Mucosa of rectum (tissue), 2 donors: ENCODE measurements at regions not wholly inside any gene's neighbourhood (a gene's known extent, or its start where the extent isn't known, plus 50 kb on each side); places are given as distances from the start of the nearest gene placed in this dataset.

Experiments
- H3K27ac ChIP-seq, 2 donors: one replicate each; pipeline ENCODE4 v1.7.0; 2013; ENCODE audit warnings: inconsistent platforms in 2 of 2, low read depth in 2 of 2, low read length in 2 of 2
- H3K27me3 ChIP-seq, 2 donors: one replicate each; pipeline ENCODE4 v1.7.0; 2013; ENCODE audit warnings: low read length in 2 of 2; ENCODE audit not compliant: control insufficient read depth in 2 of 2, insufficient read depth in 2 of 2
- H3K36me3 ChIP-seq, 2 donors: one replicate each; pipeline ENCODE4 v1.7.0; 2013; ENCODE audit warnings: low read length in 2 of 2; ENCODE audit not compliant: control insufficient read depth in 2 of 2, insufficient read depth in 2 of 2
- H3K4me1 ChIP-seq, 2 donors: one replicate each; pipeline ENCODE4 v1.7.0; 2013; ENCODE audit warnings: low read length in 2 of 2, mild to moderate bottlenecking in 1 of 2; ENCODE audit not compliant: control insufficient read depth in 2 of 2, insufficient read depth in 2 of 2
- H3K4me3 ChIP-seq, 2 donors: one replicate each; pipeline ENCODE4 v1.7.0; 2013; ENCODE audit warnings: low read length in 2 of 2
- H3K9ac ChIP-seq, 2 donors: one replicate each; pipeline ENCODE4 v1.7.0; 2013; ENCODE audit warnings: low read length in 2 of 2, low read depth in 1 of 2, mild to moderate bottlenecking in 1 of 2
- H3K9me3 ChIP-seq, 2 donors: one replicate each; pipeline ENCODE4 v1.7.0; 2013; ENCODE audit warnings: low read length in 2 of 2; ENCODE audit not compliant: control insufficient read depth in 2 of 2
- donor health status: healthy.
- donor health status: Normal muscosa, but diverticular disease.

DNA sequence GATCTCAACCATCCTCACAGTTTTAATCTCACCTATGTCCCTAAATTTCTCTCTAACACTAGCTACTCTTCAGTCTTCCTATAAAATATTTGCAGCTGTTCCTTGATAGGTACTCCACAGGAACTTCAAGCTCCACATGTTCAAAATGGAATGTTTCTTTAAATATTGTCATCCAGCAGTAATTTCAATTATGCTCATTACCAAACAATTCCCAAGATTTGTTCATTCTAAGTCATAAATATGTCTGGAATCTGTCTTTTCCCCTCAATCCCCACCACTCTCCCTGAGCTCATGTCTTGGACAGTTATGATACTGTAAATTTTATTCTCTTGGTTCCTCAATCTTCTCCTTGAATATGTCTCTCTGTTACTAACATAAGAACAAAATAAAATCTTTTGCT lies 214.4 kb downstream of the NRIP1 start:
- Histone ChIP-seq H3K9ac (no peak overlapping the region), H3K36me3 (no peaks in the 10 kb centered on the region), H3K27ac (no peak overlapping the region), H3K9me3 (no peaks in the 10 kb centered on the region), H3K4me1 (no peaks in the 10 kb centered on the region), H3K4me3 (no peak overlapping the region), H3K27me3 (no peaks in the 10 kb centered on the region)

DNA sequence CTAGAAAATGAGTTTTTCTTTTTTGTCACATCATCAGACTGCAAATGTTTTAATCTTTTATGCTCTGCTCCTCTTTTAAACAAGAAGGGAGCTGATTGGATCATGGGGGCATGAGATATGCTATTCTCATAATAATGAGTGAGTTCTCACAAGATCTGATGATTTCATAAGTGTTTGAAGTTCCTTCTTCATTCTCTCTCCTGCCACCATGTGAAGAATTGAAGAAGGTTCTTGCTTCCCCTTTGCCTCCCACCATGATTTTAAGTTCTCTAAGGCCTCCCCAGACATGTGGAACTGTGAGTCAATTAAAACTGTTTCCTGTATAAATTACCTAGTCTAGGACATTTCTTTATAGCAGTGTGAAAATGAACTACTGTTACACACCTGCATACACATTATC lies 218.2 kb downstream of the NRIP1 start:
- H3K9ac ChIP-seq = no peak overlapping the region
- H3K4me1 ChIP-seq = no peaks in the 10 kb centered on the region
- H3K27ac ChIP-seq = no peak overlapping the region
- no peaks in the 10 kb centered on the region for H3K36me3 ChIP-seq
- H3K9me3 ChIP-seq = no peaks in the 10 kb centered on the region
- no peak overlapping the region for H3K4me3 ChIP-seq
- H3K27me3 ChIP-seq = no peaks in the 10 kb centered on the region

DNA sequence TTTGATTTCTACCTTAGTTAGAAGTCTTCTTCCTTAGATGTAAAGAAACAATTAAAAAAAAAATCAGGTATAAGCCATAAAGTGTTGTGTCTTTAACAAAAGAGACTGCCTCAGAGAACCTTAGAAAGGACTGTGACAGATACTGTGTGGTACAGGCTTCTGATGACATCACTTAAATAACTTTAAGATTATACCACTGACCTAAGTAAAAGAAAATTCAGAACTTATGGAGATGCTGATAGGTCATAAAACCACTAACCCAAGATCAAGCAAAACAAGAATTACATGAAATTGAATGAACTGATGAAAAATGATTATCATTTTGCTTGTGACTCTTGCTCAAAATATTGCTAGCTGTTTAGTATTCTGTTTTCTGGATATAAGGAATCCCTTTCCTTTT lies 220.8 kb downstream of the NRIP1 start:
- no peak overlapping the region for H3K4me3 ChIP-seq
- no peaks in the 10 kb centered on the region for H3K9me3 ChIP-seq
- no peaks in the 10 kb centered on the region for H3K27me3 ChIP-seq
- no peaks in the 10 kb centered on the region for H3K4me1 ChIP-seq
- no peaks in the 10 kb centered on the region for H3K36me3 ChIP-seq
- H3K9ac ChIP-seq = no peak overlapping the region
- H3K27ac ChIP-seq = no peak overlapping the region

DNA sequence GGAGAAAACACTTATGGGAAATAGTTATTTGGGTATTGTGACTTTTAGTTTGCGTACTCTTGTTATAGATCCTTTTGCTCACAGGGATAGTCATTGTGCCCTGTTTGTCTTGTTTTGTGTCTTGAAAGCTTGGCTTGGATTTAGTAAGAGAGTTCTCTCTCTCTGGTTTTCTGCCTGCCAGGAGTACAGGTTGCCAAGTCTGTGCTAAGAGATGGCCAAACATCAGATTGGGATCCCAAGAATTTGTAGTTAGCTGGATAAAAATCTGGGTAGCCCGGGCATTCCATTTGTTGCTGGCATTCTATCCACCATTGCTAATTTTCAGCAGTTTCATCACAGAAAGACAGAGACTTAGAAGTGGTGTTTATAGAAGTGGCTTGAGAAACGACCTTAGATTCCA lies 222.2 kb downstream of the NRIP1 start:
- H3K36me3 ChIP-seq = no peaks in the 10 kb centered on the region
- H3K27ac ChIP-seq = no peak overlapping the region
- H3K9ac ChIP-seq = no peak overlapping the region
- no peaks in the 10 kb centered on the region for H3K4me1 ChIP-seq
- H3K9me3 ChIP-seq = no peaks in the 10 kb centered on the region
- no peaks in the 10 kb centered on the region for H3K27me3 ChIP-seq
- no peak overlapping the region for H3K4me3 ChIP-seq

DNA sequence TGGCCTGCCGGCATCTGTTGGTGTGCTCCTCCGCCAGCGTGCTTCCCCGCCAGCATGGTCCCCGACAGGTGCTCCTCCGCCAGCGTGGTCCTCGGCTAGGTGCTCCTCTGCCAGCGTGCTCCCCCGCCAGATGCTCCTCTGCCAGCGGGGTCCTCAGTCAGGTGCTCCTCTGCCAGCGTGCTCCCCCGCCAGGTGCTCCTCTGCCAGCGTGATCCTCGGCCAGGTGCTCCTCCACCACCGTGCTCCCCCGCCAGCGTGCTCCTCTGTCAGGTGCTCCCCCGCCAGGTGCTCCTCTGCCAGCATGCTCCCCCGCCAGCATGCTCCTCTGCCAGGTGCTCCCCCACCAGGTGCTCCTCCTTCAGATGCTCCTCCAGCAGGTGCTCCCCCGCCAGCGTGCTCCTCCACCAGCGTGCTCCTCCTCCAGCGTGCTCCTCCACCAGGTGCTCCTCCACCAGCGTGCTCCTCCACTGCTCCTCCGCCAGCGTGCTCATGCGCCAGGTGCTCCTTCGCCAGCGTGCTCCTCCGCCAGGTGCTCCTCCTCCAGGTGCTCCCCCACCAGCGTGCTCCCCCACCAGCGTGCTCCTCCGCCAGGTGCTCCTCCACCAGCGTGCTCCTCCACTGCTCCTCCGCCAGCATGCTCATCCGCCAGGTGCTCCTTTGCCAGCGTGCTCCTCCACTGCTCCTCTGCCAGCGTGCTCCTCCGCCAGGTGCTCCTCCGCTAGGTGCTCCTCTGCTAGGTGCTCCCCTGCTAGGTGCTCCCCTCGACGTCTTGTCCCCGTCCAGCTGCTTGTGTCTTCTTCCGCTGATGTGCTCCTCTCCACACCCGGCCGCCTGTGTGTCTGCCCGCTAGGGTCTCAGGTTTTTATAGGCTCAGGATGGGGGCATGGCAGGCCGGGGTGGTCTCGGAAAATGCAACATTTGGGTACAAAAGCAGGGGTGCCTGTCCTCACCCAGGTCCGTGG lies 223.0 kb downstream of the NRIP1 start:
- Histone ChIP-seq H3K4me1 (no peaks in the 10 kb centered on the region), H3K9ac (no peak overlapping the region), H3K9me3 (no peaks in the 10 kb centered on the region), H3K36me3 (no peaks in the 10 kb centered on the region), H3K27ac (no peak overlapping the region), H3K4me3 (no peak overlapping the region), H3K27me3 (no peaks in the 10 kb centered on the region)

DNA sequence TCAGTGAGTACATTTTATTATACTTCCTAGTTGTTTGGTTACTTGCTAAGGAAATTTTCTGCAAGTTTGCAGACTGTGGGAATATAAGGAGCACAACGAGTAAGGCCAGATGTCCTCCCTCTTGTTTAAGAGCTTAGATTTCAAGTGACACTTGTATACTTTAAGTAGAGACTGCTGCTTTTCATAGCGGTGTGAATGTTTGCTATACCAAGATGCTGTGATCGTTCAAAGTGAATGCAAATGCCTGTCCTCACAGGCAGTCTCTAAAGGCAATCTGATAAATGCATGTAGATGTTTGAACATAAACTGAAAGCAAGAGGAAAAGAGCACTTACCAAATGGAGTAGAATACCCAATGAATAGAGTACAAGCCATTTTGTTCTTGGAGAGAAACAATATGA lies 226.4 kb downstream of the NRIP1 start:
- Histone ChIP-seq H3K9me3 (no peaks in the 10 kb centered on the region), H3K4me1 (no peaks in the 10 kb centered on the region), H3K27me3 (no peaks in the 10 kb centered on the region), H3K27ac (no peak overlapping the region), H3K9ac (no peak overlapping the region), H3K4me3 (no peak overlapping the region), H3K36me3 (no peaks in the 10 kb centered on the region)

DNA sequence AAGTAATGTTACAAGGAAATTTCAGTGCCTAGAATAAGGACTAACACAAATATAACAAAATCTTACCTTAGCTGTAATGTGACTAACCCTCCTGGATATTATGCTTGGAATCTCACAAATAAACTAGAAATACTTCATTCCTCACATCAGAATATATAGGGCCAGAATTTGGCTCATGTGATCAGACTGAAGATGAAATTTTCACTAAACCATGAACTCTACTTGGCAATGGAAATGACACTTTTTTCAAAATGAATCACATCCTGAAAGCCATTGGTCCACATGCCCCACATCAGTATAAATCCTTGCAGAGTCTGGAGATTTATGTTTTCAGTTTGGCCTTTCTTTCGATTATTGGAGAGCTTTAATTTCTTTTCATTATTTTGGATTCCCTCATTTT lies 227.8 kb downstream of the NRIP1 start:
- no peak overlapping the region for H3K9ac ChIP-seq
- H3K36me3 ChIP-seq = no peaks in the 10 kb centered on the region
- H3K27ac ChIP-seq = no peak overlapping the region
- no peak overlapping the region for H3K4me3 ChIP-seq
- no peaks in the 10 kb centered on the region for H3K9me3 ChIP-seq
- no peaks in the 10 kb centered on the region for H3K4me1 ChIP-seq
- H3K27me3 ChIP-seq = no peaks in the 10 kb centered on the region

DNA sequence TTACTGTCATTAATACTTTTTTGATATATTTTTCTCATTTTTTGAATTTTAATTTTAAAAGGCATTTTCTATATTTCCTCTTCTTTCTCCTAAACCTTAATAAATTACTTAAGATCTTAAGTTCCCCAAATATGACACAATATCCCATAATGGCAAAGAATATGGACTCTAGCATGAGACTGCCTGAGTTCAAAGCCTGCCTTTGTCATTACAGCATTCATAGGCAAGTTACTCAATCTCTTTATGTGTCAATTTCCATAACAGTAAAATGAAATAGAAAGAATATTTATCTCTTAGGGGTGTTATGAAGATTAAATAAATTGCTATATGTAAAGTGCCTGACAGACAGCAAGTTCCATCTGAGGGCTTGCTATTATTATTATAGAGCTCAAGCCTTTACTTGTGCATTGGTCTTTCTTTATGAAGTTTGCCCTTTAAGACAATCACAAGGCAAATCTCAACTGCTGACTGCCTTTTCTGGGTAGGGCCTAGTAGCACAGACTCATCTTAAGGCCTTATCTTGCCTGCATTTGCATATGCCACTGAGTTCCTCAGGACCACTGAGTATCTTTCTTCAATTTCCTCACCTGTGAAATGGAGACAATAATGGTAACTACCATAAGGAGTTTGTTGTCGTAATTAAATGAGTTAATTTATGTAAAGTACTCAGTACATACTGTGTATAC lies 231.0 kb downstream of the NRIP1 start:
- H3K27me3 ChIP-seq = no peaks in the 10 kb centered on the region
- H3K36me3 ChIP-seq = no peaks in the 10 kb centered on the region
- H3K9me3 ChIP-seq = no peaks in the 10 kb centered on the region
- H3K27ac ChIP-seq = no peak overlapping the region
- no peak overlapping the region for H3K4me3 ChIP-seq
- H3K4me1 ChIP-seq = no peaks in the 10 kb centered on the region
- H3K9ac ChIP-seq = no peak overlapping the region

DNA sequence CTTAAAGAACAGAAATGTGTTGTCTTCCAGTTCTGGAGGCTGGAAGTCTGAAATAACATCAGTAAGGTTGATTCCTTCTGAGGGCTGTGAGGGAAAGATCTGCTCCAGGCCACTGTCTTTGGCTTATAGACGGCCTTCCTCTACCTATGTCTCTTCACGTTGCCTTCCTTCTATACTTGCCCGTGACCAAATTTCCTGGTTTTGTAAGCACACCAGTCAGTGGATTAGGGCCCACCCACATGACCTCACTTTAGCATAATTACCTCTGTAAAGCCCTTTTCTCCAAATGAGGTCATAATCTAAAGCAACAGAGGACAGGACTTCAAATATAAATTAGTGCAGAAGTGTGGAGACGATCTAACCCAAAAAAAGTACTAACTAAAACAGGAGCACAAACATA lies 231.6 kb downstream of the NRIP1 start:
- H3K36me3 ChIP-seq = no peaks in the 10 kb centered on the region
- H3K27ac ChIP-seq = no peak overlapping the region
- no peak overlapping the region for H3K9ac ChIP-seq
- H3K4me1 ChIP-seq = no peaks in the 10 kb centered on the region
- H3K27me3 ChIP-seq = no peaks in the 10 kb centered on the region
- H3K9me3 ChIP-seq = no peaks in the 10 kb centered on the region
- no peak overlapping the region for H3K4me3 ChIP-seq

DNA sequence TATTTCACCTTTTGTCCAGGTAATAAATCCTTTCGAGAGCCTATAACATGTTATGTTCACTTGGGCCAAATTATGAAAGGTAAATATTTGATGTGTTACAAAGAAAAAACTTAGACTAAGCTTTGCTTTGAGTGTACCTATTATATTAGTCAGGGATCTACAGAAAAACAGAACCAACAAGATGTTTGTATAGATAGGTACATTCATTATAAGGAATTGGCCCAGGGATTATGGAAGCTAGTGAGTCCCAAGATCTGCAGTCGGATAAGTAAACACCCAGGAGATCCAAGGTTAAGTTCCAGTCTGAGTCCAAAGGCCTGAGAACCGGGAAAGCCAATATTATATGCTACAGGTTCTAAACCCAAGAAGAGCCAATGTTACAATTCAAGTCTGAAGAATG lies 234.5 kb downstream of the NRIP1 start:
- H3K9ac ChIP-seq = no peak overlapping the region
- no peak overlapping the region for H3K4me3 ChIP-seq
- H3K27me3 ChIP-seq = no peaks in the 10 kb centered on the region
- H3K36me3 ChIP-seq = no peaks in the 10 kb centered on the region
- H3K4me1 ChIP-seq = no peaks in the 10 kb centered on the region
- no peak overlapping the region for H3K27ac ChIP-seq
- no peaks in the 10 kb centered on the region for H3K9me3 ChIP-seq
